ENCODE measurements at regions not wholly inside any gene's neighbourhood (a gene's known extent, or its start where the extent isn't known, plus 50 kb on each side); places are given as distances from the start of the nearest gene placed in this dataset.

DNA sequence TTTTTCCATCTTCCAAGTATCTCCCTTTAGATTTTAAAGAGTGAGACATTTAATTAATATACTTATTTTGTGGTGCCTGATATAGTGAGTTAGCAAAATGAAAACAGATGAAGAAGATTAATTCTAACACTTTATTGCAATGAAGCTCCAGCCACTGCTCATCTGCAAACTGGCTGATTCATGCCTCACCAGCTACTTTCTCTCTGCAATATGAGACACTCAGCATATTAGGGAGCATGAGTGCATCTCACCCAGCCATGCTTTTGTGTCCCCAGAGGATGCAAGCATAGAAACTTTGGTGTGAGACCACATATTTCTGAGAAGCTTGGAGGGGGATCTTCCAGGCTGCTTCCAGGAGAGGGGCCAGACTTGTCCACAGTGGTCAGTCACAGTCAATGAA is 148.6 kb downstream of the BMP4 start:
- FAIRE-seq: no peak
- DNase-seq (ENCODE audit: insufficient read length, low spot score): no peak
- TF ChIP-seq, protein P1, sequence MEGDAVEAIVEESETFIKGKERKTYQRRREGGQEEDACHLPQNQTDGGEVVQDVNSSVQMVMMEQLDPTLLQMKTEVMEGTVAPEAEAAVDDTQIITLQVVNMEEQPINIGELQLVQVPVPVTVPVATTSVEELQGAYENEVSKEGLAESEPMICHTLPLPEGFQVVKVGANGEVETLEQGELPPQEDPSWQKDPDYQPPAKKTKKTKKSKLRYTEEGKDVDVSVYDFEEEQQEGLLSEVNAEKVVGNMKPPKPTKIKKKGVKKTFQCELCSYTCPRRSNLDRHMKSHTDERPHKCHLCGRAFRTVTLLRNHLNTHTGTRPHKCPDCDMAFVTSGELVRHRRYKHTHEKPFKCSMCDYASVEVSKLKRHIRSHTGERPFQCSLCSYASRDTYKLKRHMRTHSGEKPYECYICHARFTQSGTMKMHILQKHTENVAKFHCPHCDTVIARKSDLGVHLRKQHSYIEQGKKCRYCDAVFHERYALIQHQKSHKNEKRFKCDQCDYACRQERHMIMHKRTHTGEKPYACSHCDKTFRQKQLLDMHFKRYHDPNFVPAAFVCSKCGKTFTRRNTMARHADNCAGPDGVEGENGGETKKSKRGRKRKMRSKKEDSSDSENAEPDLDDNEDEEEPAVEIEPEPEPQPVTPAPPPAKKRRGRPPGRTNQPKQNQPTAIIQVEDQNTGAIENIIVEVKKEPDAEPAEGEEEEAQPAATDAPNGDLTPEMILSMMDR (IDR thresholded peaks at IDR 0.05; ENCODE audit: insufficient read depth, missing control alignments): no peak

DNA sequence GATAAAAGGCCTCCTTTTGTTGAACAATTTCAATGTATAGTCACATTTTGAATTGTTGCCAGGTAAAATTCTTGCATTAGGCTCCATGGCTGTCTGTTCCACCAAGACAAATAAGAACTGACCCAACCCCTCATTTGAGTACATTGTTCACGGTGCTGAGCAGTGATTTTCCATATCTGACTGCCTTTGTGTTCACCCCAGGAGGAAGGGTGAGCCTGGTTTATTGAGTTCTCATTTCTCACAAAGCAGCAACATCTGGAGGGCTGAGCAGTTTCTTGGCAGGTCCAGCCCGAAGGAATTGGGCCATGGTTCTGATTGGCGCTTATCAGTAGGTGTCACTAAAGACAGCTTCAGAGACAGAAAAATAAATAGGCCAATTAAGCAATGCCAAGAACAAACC is 149.1 kb downstream of the BMP4 start:
- TF ChIP-seq, protein P1 (IDR thresholded peaks at IDR 0.05; ENCODE audit: insufficient read depth, missing control alignments): no peak
- DNase-seq (ENCODE audit: insufficient read length, low spot score) (no peak), FAIRE-seq (no peak)

DNA sequence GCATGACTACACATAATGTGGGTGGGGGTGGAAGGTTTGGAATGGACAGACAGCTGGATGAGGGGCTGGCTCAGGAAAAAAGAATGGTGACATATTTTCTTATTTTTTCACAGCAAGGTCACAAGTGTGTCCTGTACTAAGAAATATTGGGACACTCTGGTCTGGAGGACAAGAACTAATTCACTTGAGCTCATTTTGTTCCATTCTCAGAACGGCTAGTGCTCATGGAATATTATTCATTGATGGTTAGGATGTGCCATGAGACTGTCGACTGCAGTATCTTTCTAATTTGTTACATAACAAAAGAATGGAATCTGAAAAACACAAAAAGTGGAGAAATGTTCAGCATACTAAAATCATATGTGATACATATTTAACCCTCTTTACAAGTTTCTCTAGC is 149.5 kb downstream of the BMP4 start:
- TF ChIP-seq, protein P1 (IDR thresholded peaks at IDR 0.05; ENCODE audit: insufficient read depth, missing control alignments): no peak
- DNase-seq (ENCODE audit: insufficient read length, low spot score): no peak
- FAIRE-seq: no peak

DNA sequence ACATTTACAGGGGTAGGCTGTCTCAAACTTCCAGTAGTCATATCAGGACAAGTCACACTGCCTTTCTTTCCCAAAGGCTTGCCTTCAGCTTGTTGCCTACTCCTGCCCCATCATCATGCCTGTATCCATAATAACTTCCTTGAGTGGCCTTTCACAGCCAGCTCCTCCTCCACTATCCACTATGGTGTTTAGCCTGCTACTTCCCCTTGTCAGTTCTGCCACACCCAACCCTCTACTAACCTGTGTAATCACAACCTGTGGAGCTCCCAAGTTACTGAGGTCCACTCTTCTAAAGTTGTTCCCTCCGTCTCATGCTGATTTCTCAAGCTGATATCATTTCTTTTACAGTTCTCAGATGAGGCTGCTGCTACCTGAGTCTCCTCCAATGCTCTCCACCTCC is 159.9 kb downstream of the BMP4 start:
- FAIRE-seq (no peak), DNase-seq (ENCODE audit: insufficient read length, low spot score) (no peak)
- TF ChIP-seq, protein P1 (IDR thresholded peaks at IDR 0.05; ENCODE audit: insufficient read depth, missing control alignments): no peak

DNA sequence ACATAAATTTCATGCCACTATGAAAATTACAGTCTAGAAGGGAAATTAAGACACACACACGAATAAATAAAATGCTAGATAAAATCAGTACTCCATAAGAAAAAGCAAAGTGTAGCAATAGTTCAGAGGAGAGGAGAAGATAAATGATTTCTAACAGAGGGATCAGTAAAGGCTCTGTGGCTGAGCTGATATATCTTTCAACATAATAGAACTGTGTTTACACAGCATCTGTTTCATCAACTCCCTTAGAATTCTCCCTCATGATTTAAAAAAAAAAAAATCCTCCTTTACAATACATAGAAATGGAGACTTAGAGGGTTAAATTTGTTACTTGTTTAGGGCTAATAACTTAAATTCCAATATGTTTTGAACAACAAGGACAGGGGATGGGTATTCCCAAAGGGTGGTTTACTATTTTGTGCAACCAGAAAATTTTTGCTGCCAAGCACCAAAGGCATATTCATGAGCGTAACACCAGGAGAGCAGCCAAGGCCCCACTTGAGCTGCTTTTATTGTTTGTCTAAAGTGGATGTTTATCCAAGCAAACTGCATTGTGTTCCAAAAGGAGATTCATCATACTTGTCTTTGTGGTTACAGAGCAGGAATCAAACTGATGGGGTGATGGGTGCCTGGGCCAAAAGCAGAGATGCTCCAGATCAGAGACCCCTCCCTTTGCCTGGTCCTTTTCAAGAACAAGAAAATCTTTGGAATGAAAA is 162.7 kb downstream of the BMP4 start:
- DNase-seq (ENCODE audit: insufficient read length, low spot score) (no peak), FAIRE-seq (no peak)
- TF ChIP-seq, protein P1 (IDR thresholded peaks at IDR 0.05; ENCODE audit: insufficient read depth, missing control alignments): no peak

DNA sequence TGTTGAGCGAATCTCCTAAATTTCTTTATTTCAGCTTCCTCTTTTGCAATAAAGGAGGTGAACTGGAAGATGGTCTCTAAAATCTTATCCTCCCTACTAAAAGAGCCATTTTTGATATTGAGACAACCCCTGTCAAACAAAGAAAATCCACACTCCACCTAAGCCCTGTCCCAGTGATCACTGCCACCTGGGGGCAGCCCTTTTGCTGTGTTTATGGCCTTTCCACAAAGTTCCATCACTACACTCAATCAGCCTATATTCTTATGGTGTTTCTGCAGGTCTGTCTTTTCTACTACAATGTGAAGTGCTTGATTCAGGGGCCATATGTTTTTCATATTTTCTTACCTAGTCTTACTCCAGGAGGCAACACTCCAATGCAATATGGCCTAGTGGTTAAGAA is 163.7 kb downstream of the BMP4 start:
- FAIRE-seq: no peak
- TF ChIP-seq, protein P1 (IDR thresholded peaks at IDR 0.05; ENCODE audit: insufficient read depth, missing control alignments): no peak
- no peak for DNase-seq (ENCODE audit: insufficient read length, low spot score)

DNA sequence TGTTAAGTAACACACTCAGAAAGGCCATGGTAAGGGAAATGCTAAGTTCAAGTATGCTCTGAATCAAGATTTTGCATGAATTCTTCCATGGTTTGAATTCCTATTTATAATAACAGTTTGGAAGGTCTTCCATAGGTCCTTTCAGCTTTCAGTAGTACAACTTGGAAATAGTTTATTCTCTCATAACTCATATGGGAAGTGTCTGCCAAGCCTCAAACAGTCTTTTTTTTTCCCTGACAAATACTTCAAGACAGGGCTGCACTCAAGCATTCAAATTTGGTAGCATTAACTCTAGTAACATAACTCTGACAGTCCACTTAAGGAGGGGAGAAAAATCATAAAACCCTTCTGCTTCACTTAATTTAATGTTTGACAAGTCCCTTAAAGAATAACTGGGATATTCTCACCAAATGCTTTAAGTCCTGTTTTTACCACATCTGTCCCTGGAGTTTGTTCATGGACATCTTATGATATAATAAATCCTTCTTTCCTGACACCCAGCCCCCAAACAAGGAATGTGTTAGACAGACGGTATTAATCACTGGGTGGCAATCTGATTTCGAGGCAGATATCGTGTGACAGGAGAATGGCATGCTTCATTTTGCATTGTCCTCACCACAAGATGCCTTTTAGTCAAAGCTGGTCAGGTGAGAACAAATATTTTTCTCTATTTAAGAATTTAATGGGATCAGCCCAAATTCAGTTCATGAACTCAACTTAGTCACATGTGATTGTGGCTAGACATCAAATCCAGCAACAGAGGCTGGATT is 165.7 kb downstream of the BMP4 start:
- FAIRE-seq: no peak
- DNase-seq (ENCODE audit: insufficient read length, low spot score): no peak
- TF ChIP-seq, protein P1 (IDR thresholded peaks at IDR 0.05; ENCODE audit: insufficient read depth, missing control alignments): no peak

Data from D721Med (cell line).